Fibroblast of lung (primary cell): ENCODE measurements at regions not wholly inside any gene's neighbourhood (a gene's known extent, or its start where the extent isn't known, plus 50 kb on each side); places are given as distances from the start of the nearest gene placed in this dataset.

ENCODE experiments used
- CTCF ChIP-seq, 2 donors: IDR thresholded peaks in 1 of 2; conservative IDR thresholded peaks in 1 of 2; 1 replicate in 1 of 2; 2 replicates in 1 of 2; pipeline ENCODE4 v1.5.1; 2011 to 2012; ENCODE audit warnings: low read length in 2 of 2, control low read depth in 1 of 2, inconsistent platforms in 1 of 2, low read depth in 1 of 2, mild to moderate bottlenecking in 1 of 2
- EZH2 ChIP-seq: IDR thresholded peaks from 2 replicates; pipeline ENCODE4 v1.5.1; 2012; ENCODE audit warnings: low read length, control low read depth, mild to moderate bottlenecking; ENCODE audit errors: missing control alignments

DNA sequence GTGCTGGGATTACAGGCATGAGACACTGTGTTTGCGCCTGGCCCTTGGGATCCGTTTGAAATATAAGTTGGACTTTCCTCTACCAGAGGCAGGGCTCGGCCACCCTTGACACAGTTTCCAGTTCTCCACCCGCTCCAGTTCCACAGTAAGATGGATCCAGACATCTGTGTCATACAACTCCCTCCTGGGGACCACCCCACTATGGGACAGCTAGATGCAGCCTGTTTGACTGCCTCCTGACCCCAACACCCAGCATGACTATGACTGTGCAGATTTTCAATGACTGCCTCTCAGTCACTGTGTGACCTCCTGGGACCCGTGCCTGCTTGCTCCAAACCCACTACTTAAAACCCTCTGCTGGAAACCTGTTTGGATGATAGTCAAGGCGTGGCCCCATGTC lies 166.7 kb downstream of the IRF8 start:
- TF ChIP-seq CTCF (conservative IDR thresholded peaks at IDR 0.05 in 1 of 2, IDR thresholded peaks at IDR 0.05 in 1 of 2; ENCODE audit: low read depth in 1 of 2, low read length in 2 of 2) (no peak), EZH2 (no peak)
